Suprapubic skin (tissue), 3 donors: ENCODE measurements at regions not wholly inside any gene's neighbourhood (a gene's known extent, or its start where the extent isn't known, plus 50 kb on each side); places are given as distances from the start of the nearest gene placed in this dataset.

Source experiments
- CTCF ChIP-seq, 2 donors: fragments of 200-600 bp in 1 of 2; fragments of 450-650 bp in 1 of 2; sonication (generic) in 1 of 2; IDR thresholded peaks; one replicate each; pipeline ENCODE4 v1.5.1; 2016 to 2019; ENCODE audit warnings: antibody characterized with exemption in 2 of 2, mild to moderate bottlenecking in 1 of 2, moderate library complexity in 1 of 2
- POLR2A ChIP-seq, 2 donors: fragments of 450-650 bp; IDR thresholded peaks; one replicate each; pipeline ENCODE4 v1.6.1; 2017; ENCODE audit warnings: antibody characterized with exemption in 2 of 2, mild to moderate bottlenecking in 2 of 2, moderate library complexity in 2 of 2

- TF ChIP-seq POLR2A (IDR thresholded peaks at IDR 0.05): no peak
- no peak for TF ChIP-seq CTCF (IDR thresholded peaks at IDR 0.05)
These were observed 180.5 kb upstream of the RIOK2 start for GRCh38 chr5:97363577-97363976.
